Heart left ventricle (tissue), 13 donors: ENCODE measurements at regions not wholly inside any gene's neighbourhood (a gene's known extent, or its start where the extent isn't known, plus 50 kb on each side); places are given as distances from the start of the nearest gene placed in this dataset.

Experiments used
- POLR2A ChIP-seq, 2 donors: fragments of 450-650 bp; IDR thresholded peaks; one replicate each; pipeline ENCODE4 v1.6.1; 2017; ENCODE audit warnings: antibody characterized with exemption in 2 of 2, mild to moderate bottlenecking in 2 of 2, moderate library complexity in 2 of 2
- TF ChIP-seq, protein P1 (sequence below), 12 donors: fragments of 200-600 bp; sonication (generic) in 4 of 12; IDR thresholded peaks; one replicate each; pipeline versions ENCODE4 v1.5.0 to v1.8.0; 2018 to 2022; ENCODE audit warnings: antibody characterized with exemption in 12 of 12, mild to moderate bottlenecking in 5 of 12
- donor health status: ischemic (EF 13 %, LVEDD 7.1; RV severe dilation, severe dysfunction).
- donor health status: DM: no; HTN: yes; CAD: no.
- donor health status: DM: no; HTN: no; CAD: no.
- donor health status: ischemic (EF 25% LVEDD 6.9; RV normal size, moderate dysfunction).
- donor health status: ischemic (EF 25% LVEDD 5.7; RV mildly dilated, moderate dysfunction).
- donor health status: ischemic (EF 35%, LVEDD 5.7; RV mildly dilated, moderate dysfunction).
- donor health status: nonischemic (EF 11% LVEDD 7.7; RV severe dilation, severe dysfunction).
- donor health status: DM: yes; HTN: yes; CAD: no.
- donor health status: PGD.
- donor health status: ischemic (EF 29% LVEDD 5.4; RV normal size, mild dysfunction).
- donor health status: nonischemic (EF 23%, LVEDD 6.1; RV moderate dilation, normal function).

GRCh38 chr10:56567580-56567979 lies 206.5 kb upstream of the ZWINT start:
- TF ChIP-seq, protein P1, sequence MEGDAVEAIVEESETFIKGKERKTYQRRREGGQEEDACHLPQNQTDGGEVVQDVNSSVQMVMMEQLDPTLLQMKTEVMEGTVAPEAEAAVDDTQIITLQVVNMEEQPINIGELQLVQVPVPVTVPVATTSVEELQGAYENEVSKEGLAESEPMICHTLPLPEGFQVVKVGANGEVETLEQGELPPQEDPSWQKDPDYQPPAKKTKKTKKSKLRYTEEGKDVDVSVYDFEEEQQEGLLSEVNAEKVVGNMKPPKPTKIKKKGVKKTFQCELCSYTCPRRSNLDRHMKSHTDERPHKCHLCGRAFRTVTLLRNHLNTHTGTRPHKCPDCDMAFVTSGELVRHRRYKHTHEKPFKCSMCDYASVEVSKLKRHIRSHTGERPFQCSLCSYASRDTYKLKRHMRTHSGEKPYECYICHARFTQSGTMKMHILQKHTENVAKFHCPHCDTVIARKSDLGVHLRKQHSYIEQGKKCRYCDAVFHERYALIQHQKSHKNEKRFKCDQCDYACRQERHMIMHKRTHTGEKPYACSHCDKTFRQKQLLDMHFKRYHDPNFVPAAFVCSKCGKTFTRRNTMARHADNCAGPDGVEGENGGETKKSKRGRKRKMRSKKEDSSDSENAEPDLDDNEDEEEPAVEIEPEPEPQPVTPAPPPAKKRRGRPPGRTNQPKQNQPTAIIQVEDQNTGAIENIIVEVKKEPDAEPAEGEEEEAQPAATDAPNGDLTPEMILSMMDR (IDR thresholded peaks at IDR 0.05): no peak
- TF ChIP-seq POLR2A (IDR thresholded peaks at IDR 0.05): no peak
